ENCODE measurements at regions not wholly inside any gene's neighbourhood (a gene's known extent, or its start where the extent isn't known, plus 50 kb on each side); places are given as distances from the start of the nearest gene placed in this dataset.
A peak's percentile ranks its signal among the peaks of the same experiment; 100 is the strongest.

DNA sequence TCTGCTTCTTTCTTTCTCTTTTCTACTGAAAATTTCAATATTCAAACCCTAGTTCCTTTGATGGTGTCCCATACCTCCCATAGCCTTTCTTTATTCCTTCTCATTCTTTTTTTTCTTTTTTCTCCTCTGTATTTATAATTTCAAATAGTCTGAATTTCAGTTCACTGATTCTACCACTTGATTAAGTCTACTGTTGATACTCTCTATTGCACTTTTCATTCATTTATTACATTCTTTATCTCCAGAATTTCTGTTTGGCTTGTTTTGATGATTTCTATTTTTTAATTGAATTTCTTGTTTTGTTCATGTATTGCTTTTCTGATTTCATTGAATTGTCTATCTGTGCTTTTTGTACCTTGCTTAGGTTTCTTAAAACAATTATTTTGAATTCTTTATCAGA is 111.9 kb upstream of the VRK2 start:
- DNase-seq (ENCODE audit: low spot score) = no peak

DNA sequence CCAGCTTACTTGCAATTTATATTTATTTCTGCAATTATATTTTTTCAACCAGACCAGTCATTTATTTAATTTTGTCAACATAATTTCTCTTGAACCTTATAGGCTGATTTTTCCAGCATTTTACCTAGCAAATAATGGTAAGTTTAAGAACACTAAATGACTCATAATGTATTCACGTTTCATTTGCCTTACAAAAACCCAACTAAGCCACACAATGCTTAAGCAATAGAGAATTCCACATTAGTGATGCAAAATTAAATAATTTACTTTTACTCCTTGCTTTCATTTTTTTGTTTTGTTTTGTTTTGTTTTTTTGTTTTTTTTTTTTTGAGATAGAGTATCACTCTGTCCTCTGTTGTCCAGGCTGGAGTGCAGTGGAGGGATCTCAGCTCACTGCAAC is 110.4 kb upstream of the VRK2 start:
- no peak for DNase-seq (ENCODE audit: low spot score)

DNA sequence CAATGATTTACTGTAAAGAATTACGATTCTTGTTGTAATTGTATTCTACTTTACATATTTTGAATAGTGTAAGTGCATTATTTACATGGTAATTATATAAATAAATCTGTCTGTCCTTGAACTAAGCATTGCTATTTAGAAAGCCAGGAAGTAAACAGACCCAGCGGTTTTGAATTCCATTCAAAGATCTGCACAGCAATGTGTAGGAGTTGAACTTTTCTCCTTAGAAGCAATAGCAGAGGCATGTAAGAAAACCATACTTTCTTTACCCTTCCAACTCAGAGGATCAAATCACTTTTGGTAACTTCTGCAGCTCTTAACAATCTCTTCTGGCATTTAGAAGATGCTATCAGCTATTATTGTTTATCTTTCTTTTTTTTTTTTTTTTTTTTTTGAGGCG is 109.2 kb upstream of the VRK2 start:
- DNase-seq (ENCODE audit: low spot score) = no peak

DNA sequence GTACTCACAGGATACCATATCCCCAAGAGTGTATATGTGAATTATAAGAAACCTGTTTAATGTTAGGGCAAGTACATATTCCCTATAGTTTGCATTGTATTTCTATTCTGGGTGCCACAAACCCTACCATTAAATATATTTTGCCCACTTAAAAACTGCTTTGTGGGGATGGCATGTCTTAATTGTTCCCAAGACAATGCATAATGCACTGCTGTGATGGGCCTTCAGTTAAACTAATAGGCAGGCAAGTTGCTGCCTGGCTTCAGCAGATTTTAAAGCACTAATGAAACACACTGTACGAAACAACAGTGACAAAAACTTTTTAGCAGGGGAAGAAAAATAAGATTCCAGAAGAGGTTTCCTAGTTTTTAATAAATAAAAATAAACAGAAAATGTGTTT is 104.8 kb upstream of the VRK2 start:
- DNase-seq (ENCODE audit: low spot score) = no peak

DNA sequence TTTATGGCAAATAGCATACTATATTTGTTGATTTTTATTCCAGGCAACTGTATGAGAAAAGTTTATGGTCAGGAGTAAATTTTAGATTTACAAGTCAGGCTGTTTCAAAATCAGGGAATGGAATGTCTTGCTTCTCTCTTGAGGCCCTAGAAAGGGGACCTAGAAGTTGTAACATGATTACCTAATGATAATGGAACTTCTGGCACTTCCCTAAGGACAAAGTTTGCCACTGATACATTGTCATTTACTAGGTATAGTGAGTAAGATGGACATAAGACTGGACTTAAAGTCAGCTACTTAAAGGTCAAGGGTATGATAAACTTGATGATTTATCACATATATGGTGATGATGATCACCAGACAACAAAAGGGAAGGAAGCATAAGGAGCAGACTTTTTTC is 103.3 kb upstream of the VRK2 start:
- peak; percentile 1 for DNase-seq (ENCODE audit: low spot score)

DNA sequence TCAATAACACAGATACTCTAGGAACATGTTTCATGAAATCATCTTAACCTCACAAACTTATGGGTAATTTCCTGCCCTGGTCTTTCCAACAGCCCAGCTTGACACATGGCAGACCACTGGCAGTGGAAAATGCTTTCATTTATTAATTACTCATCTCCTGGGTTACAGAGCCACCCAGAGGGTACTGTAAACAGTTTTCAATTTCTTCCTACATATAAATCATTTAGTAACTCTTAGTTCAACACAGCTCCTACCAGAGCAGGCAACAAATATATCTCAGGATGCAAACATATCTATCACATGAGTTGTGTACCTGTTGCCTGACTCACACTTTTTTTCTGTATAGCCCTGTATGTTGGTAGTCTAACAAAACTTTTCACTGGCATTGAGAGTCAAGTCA is 99.2 kb upstream of the VRK2 start:
- DNase-seq (ENCODE audit: low spot score) = no peak

DNA sequence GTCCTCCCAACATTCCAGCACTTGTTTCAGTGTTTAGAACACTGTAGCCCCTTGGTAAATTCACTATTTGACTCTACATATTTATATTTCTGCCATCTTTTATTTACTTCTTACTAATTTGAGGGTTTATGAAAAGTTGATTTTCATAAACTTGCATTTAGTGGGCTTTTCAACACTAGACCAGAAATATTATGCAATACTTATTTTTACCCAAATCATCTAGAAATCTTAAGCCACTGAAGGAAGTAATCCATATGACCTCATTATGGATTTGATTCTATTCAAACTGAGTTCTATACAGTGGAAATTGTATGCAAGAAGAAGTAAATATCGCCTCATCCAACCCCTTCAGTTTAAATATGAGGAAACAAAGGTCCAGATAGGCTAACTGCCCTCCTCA is 92.6 kb upstream of the VRK2 start:
- DNase-seq (ENCODE audit: low spot score) = no peak

DNA sequence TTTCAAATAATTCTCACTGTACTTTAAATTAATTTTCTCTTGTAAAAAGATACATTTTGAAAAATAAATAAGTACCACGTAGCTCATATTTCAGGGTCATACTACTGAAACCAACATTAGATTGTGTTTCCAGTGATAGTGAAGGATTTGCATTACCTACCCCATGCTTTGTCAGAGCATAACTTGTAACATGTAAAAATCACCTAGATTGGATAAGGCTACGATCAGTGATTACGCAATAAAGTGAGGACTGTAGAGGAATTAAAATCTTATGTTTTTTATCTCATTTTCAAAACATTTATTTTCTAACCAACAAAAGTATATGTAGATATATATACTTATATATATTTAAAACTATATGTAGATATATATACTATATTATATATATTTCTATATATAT is 89.4 kb upstream of the VRK2 start:
- no peak for DNase-seq (ENCODE audit: low spot score)

DNA sequence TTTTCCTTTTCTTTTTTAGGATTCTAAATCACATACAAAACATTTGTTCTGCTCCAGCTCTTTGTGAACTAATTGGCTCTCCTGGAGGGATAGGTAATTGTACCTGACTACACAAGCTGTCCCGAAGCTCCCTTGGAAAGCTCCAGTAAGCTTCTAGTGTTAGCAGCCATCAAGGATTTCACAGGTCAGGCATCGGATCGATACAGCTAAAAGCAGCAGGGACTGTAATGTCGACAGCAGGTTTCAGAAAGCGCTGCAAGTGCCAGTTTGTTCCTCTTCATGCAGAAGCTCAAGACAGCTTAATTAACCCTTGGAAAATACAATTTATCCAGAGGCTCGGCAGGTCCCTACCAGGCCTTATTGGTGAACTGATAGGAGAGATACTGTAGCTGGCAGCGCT is 87.2 kb upstream of the VRK2 start:
- no peak for DNase-seq (ENCODE audit: low spot score)

DNA sequence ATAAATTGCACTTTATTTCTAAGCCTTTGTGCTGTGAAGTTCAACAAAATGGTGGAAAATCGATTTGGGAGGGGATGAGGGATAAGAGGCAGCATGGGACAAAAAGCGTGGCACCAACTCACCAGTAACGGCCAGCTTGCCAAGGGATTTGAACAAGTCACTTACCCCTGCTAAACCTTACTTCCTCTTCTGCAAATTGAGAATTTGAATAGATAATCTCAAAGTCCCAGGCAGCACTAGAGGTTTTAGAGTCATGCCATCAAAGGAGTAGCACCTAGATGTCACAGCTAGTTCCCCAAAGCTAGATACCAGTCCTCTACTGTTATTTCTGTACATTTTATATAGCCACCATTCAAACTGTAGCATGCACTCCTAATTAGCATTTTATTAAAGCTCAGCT is 83.7 kb upstream of the VRK2 start:
- DNase-seq (ENCODE audit: low spot score) = no peak

DNA sequence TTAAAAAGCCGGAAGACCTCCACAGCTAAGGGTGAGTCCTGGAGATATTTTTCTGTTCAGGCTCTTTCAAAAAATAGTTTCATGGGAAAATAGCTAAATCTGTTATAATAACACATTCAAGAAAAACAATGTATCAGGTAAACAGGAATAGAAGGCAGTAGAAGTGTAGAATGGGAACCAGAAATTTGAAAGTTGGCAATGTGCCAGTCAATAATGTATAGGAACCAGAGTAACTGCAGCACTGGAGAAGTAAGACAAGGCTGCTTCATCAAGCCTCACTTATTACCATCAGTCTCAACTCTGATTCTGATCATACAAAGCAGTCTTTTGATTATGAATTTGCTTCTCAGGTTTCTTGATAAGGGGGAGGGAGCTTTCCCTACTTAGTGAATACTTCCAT is 81.4 kb upstream of the VRK2 start:
- no peak for DNase-seq (ENCODE audit: low spot score)

DNA sequence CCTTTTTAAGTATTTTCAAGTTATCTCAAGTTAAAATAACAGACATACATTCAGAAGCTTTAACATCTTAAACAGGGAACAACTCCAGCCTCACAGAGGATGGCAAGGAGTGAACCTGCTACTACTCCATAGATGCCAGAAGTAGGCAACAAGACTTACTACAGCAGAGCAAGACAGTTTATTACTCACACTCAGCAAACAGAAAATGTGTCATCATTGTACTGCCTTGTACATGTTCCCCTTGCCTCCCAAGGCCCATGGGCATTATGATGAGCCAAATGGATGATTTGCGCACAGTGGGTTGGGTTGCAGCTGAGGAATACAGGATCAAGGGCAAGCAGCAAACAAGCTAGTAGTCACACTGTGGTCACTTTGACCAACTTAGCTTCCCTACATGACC is 80.6 kb upstream of the VRK2 start:
- DNase-seq (ENCODE audit: low spot score) = no peak

DNA sequence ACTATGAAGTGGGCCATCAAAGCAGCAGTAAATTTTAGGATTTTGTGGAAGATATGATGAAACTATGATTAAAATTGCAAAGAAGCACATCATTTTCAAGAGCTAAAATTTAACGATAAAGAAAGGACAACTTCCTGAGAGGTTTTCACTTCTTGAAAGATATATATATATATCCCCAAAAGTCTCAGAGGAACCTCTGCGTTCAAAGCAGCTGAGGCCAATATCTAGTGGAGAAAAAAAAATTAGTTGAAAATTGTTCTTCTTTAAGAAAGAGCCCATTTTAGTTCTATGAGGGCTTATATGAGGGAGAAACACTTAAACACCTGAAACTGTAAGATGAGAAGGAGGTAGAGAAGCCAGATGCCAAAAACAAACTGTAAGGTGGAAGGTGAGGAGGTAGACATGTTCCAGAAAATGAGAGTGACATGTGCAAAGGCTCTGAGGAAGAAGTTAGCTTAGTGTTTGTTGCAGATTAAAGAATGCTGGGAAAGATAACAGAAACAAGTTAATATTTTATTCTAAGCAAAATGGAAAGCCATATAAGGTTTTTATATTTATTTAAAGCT is 72.9 kb upstream of the VRK2 start:
- no peak for DNase-seq (ENCODE audit: low spot score)

DNA sequence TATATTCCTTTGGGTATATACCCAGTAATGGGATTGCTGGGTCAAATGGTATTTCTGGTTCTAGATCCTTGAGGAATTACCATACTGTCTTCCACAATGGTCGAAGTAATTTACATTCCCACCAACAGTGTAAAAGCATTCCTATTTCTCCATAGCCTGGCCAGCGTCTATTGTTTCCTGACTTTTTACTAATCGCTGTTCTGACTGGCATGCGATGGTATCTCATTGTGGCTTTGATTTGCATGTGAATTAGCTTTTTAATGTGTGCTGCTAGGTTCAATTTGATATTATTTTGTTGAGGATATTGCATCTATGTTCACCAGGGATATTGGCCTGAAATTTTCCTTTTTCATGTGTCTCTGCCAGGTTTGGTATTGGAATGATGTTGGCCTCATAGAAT is 67.4 kb upstream of the VRK2 start:
- DNase-seq (ENCODE audit: low spot score) = no peak

DNA sequence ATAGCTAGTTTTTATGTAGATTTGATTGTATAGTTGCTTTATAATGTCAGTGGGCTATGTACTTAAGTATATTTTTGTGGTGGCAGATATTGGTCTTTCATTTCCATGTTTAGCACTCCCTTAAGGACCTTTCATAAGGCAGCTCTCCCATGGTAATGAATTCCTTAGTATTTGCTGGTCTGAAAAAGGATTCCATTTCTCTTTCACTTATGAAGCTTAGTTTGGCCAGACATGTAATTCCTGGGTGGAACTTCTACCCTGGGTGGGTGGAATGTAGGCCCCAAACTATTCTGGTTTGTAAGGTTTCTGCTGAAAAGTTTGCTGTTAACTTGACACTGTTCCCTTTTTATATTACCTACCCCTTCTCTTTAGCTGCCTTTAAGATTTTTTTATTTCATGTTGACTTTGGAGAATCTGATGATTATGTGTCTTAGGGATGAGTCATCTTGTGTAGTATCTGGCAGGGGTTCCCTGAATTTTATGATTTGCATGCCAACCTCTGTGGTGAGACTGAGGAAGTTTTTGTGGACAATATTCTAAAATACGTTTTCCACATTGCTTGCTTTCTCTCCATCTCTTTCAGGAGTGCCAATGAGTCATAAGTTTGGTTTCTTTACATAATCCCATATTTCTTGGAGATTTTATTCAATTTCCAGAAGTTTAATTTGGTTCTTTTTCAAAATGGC is 65.4 kb upstream of the VRK2 start:
- peak; percentile 5 for DNase-seq (ENCODE audit: low spot score)

DNA sequence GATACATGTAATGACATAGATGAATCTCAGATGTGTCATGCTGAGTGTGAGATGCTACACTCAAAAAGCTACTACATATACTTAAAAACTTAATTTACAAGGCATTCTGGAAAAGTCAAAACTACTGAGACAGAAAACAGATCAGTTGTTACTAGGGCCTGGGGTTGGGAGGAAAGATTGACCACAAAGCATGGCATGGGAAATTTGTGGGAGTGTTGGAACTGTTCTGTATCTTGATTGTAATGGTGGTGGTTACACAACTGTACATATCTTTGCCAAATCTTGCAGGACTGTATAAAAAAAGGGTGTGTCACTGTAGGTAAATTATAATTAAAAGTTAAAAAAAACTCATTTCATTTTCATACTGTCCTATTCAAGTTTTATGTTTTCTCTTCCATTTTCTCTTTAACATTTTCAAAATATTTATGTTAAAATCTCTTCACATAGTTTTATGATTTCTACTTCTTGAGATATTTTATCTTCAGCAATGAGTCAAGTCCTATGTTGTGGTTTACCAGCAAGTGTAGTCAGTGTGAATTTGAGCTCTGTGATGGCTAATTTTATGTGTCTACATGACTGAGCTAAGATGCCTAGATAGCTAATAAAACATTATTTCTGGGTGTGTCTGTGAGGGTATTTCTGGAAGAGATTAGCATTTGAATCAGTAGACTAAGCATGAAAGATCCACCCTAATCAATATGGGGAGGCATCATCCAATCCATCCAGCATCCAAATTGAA is 58.6 kb upstream of the VRK2 start:
- no peak for DNase-seq (ENCODE audit: low spot score)

DNA sequence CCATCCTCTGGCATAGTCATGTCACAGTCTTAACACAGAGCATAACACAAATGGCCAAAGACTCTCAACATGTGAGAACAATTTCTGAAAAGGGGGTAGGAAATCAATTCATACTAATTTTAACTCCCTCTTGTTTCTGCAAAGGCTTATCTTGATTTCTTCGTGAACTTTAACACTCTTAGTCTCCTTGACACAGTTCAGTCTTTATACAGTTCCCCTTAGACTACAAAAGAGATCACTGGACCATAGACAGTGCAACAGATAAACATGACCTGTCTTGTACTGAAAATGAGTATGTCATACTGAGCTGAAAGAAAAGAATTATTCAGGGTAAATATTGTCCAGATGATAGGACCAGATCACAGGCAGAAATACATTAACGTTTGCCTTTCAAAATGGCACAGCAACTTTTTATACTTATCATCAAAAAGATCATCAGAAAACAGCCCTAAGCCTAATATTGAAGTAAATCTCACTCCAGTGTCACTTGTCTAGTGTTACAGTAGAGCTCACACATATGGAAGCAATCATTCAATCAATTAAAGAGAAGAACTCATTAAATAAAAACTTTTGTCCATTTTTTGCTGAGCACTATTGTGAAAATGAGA is 56.4 kb upstream of the VRK2 start:
- no peak for DNase-seq (ENCODE audit: low spot score)
